ENCODE measurements at regions not wholly inside any gene's neighbourhood (a gene's known extent, or its start where the extent isn't known, plus 50 kb on each side); places are given as distances from the start of the nearest gene placed in this dataset.
A peak's percentile ranks its signal among the peaks of the same experiment; 100 is the strongest.

GRCh38 chr4:177967328-177967727, 525.1 kb upstream of the AGA start:
- ATAC-seq (ENCODE audit: low read depth) = no peak
- no peak overlapping the region for H3K4me3 ChIP-seq (ENCODE audit: insufficient read depth, low read depth, low read length)
- H3K9me3 ChIP-seq (ENCODE audit: control insufficient read depth, insufficient read depth, low read length) = no peaks in the 10 kb centered on the region
- no TSS peak for BruUV-seq (replicated peaks)
- H3K23ac ChIP-seq (ENCODE audit: low read depth, low read length) = no peak overlapping the region
- H4K8ac ChIP-seq (ENCODE audit: low read depth in 2 of 2, low read length in 2 of 2) = no peak overlapping the region
- no peak overlapping the region for H3K56ac ChIP-seq (ENCODE audit: extremely low read depth, insufficient read depth, low read length)
- H2AK9ac ChIP-seq (replicated peaks; ENCODE audit: low read depth, low read length, poor library complexity) = no peak overlapping the region
- dilution Hi-C loops (cut with HindIII; ENCODE audit: low sequenced_read_pairs, unreplicated experiment) (no loop called here), intact Hi-C loops (cut with micrococcal nuclease) (no loop called here), in situ Hi-C loops (cut with MboI; ENCODE audit: low sequenced_read_pairs) (loop anchor here (25.0 kb wide), 1 partner anchor 1605 kb away; no protein-coding TSS in a partner anchor)
- H3K9ac ChIP-seq (ENCODE audit: low read depth, low read length) = no peak overlapping the region
- no peak overlapping the region for H2BK15ac ChIP-seq (ENCODE audit: low read depth, low read length)
- TF ChIP-seq MAFK (IDR thresholded peaks at IDR 0.05; ENCODE audit: low read depth, low read length) (no peak), ELK1 (IDR thresholded peaks at IDR 0.05; ENCODE audit: borderline replicate concordance, low read depth, low read length) (no peak), USF2 (IDR thresholded peaks at IDR 0.05; ENCODE audit: low read depth, low read length) (no peak), MAZ (IDR thresholded peaks at IDR 0.05; ENCODE audit: borderline replicate concordance, low read depth, low read length) (no peak)
- peaks cover 2% of the 10 kb centered on the region for H3K4me1 ChIP-seq (ENCODE audit: control insufficient read depth, insufficient read depth, low read length)
- H3K27ac ChIP-seq (ENCODE audit: insufficient read depth, low read length) = no peak overlapping the region
- ChIA-PET POLR2A (ENCODE audit: unreplicated experiment) (no interaction called here), CTCF (no interaction called here)
- no peak overlapping the region for H3K4ac ChIP-seq (ENCODE audit: low read depth, low read length)
- no peak overlapping the region for H2BK5ac ChIP-seq (ENCODE audit: low read depth, low read length, poor library complexity, severe bottlenecking)
- H4K91ac ChIP-seq (ENCODE audit: insufficient read depth, low read depth, low read length) = no peak overlapping the region
- H2BK120ac ChIP-seq (ENCODE audit: low read depth, low read length) = no peak overlapping the region
- no peak overlapping the region for H3K14ac ChIP-seq (replicated peaks; ENCODE audit: low read depth, low read length)
- no peaks in the 10 kb centered on the region for H3K36me3 ChIP-seq (ENCODE audit: control insufficient read depth, insufficient read depth, low read length)
- H2AK5ac ChIP-seq (ENCODE audit: low read depth, low read length) = no peak overlapping the region
- DNase-seq = peak; percentile 4
- WGBS, 2 experiments (ENCODE audit: extremely low coverage in 2 of 2, insufficient read length in 1 of 2) = no CpG with 5 or more reads among the region's 3 CpGs
- H2BK20ac ChIP-seq (ENCODE audit: low read depth, low read length) = no peak overlapping the region
- H4K20me1 ChIP-seq (ENCODE audit: insufficient read depth, low read length) = no peaks in the 10 kb centered on the region
- H3K27me3 ChIP-seq (ENCODE audit: control insufficient read depth, insufficient read depth, low read length) = no peaks in the 10 kb centered on the region
- H3K4me2 ChIP-seq (ENCODE audit: low read depth, low read length) = no peak overlapping the region
- H3K18ac ChIP-seq (ENCODE audit: low read depth, low read length) = no peak overlapping the region
- no peaks in the 10 kb centered on the region for H3K9me1 ChIP-seq (ENCODE audit: insufficient read depth, low read length)
- no peak overlapping the region for H4K5ac ChIP-seq (ENCODE audit: low read depth, low read length)
- H2AFZ ChIP-seq (replicated peaks; ENCODE audit: low read length, poor library complexity) = no peak overlapping the region
- no peaks in the 10 kb centered on the region for H3K79me1 ChIP-seq (ENCODE audit: low read depth in 1 of 2, low read length in 2 of 2)

Data from IMR-90 (cell line).